Activated naive CD4-positive, alpha-beta T cell treated with anti-CD3 and anti-CD28 coated beads, Interleukin-2, amount 10 ng/mL, durations not matched to agents 7 days and 5 days (primary cell): ENCODE measurements at regions not wholly inside any gene's neighbourhood (a gene's known extent, or its start where the extent isn't known, plus 50 kb on each side); places are given as distances from the start of the nearest gene placed in this dataset.

ENCODE experiments used
- CTCF ChIA-PET: fragments of 350-600 bp; sonication (Branson Sonifier 250); formaldehyde crosslinking; loops from one replicate; lab custom pipeline; 2021; ENCODE audit warnings: antibody characterized with exemption; lab: Charles Lee
- DNase-seq: peaks from one replicate; pipeline ENCODE4 v3.0.0-alpha.2; 2020
- H3K27ac Mint-ChIP-seq: one replicate; pipeline ENCODE4 v1.8.0; 2021; ENCODE audit warnings: mild to moderate bottlenecking, moderate library complexity, mixed read lengths
- H3K27me3 Mint-ChIP-seq: one replicate; pipeline ENCODE4 v1.8.0; 2021; ENCODE audit warnings: mild to moderate bottlenecking, mixed read lengths
- H3K36me3 Mint-ChIP-seq: one replicate; pipeline ENCODE4 v1.8.0; 2021; ENCODE audit warnings: mixed read lengths
- H3K4me1 Mint-ChIP-seq: one replicate; pipeline ENCODE4 v1.8.0; 2021; ENCODE audit warnings: mixed read lengths
- H3K4me3 Mint-ChIP-seq: one replicate; pipeline ENCODE4 v1.8.0; 2021; ENCODE audit warnings: mild to moderate bottlenecking, moderate library complexity, mixed read lengths
- H3K9me3 Mint-ChIP-seq: one replicate; pipeline ENCODE4 v1.8.0; 2021; ENCODE audit warnings: mixed read lengths

GRCh38 chr22:25485626-25486545 is 78.6 kb upstream of the GRK3 start:
- CTCF ChIA-PET = no interaction called here
- H3K36me3 Mint-ChIP-seq = peaks cover 43% of the 10 kb centered on the region
- no peak overlapping the region for H3K4me3 Mint-ChIP-seq
- no peak for DNase-seq
- H3K27ac Mint-ChIP-seq = peak overlapping the region; percentile 61
- peaks cover 25% of the 10 kb centered on the region for H3K4me1 Mint-ChIP-seq
- H3K27me3 Mint-ChIP-seq = no peaks in the 10 kb centered on the region
- no peaks in the 10 kb centered on the region for H3K9me3 Mint-ChIP-seq

DNA sequence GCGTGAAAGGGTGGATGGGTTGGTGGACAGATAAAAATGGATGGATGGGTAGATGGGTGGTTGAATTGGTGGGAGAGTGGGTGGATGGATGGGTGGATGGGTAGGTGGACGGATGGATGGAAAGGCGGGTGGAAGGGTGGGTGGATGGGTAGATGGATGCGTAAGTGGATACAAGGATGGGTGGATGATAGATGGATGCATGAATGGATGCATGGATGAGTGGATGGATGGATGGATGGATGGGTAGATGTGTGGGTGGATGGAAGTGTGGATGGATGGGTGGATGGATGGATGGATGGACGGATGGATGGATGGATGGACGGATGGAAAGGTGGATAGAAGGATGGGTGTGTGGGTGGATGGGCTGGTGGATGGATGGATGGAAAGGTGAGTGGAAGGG is 77.0 kb upstream of the GRK3 start:
- Mint-ChIP-seq H3K4me1 (peaks cover 25% of the 10 kb centered on the region), H3K27ac (no peak overlapping the region), H3K9me3 (no peaks in the 10 kb centered on the region), H3K4me3 (no peak overlapping the region), H3K27me3 (no peaks in the 10 kb centered on the region), H3K36me3 (peaks cover 35% of the 10 kb centered on the region)
- CTCF ChIA-PET = interaction anchor here (0.6 kb wide), 1 partner anchor 44 kb away, joined by 3 read pairs; no protein-coding TSS in a partner anchor
- no peak for DNase-seq

- Mint-ChIP-seq H3K27me3 (no peaks in the 10 kb centered on the region), H3K27ac (no peak overlapping the region), H3K9me3 (no peaks in the 10 kb centered on the region), H3K4me1 (peaks cover 25% of the 10 kb centered on the region), H3K4me3 (no peak overlapping the region), H3K36me3 (peaks cover 34% of the 10 kb centered on the region)
- no peak for DNase-seq
- CTCF ChIA-PET = interaction anchor here (0.6 kb wide), 1 partner anchor 45 kb away, joined by 3 read pairs; no protein-coding TSS in a partner anchor
These were observed 76.0 kb upstream of the GRK3 start for GRCh38 chr22:25488244-25489020.

DNA sequence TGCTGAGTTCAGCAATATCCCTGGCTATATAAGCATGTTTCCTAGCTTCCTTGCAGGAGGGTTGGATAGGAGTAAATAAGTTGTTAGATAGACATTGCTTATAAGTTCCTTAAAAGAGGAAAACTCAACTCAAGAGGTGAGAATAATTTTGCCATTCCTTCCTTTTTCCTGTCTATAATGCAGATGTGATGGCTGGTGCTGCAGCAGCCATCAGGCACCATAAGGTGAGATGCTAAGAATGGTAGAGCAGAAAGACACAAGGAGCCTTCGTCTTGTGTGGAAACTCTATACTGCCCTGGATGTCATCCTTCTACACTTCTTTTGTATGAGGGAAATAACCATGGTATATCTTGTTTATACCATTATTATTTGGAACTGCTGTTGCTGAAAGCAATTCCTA is 74.5 kb upstream of the GRK3 start:
- DNase-seq = no peak
- H3K36me3 Mint-ChIP-seq = peaks cover 26% of the 10 kb centered on the region
- CTCF ChIA-PET = no interaction called here
- no peaks in the 10 kb centered on the region for H3K9me3 Mint-ChIP-seq
- no peak overlapping the region for H3K4me3 Mint-ChIP-seq
- H3K4me1 Mint-ChIP-seq = peaks cover 17% of the 10 kb centered on the region
- no peaks in the 10 kb centered on the region for H3K27me3 Mint-ChIP-seq
- H3K27ac Mint-ChIP-seq = no peak overlapping the region

DNA sequence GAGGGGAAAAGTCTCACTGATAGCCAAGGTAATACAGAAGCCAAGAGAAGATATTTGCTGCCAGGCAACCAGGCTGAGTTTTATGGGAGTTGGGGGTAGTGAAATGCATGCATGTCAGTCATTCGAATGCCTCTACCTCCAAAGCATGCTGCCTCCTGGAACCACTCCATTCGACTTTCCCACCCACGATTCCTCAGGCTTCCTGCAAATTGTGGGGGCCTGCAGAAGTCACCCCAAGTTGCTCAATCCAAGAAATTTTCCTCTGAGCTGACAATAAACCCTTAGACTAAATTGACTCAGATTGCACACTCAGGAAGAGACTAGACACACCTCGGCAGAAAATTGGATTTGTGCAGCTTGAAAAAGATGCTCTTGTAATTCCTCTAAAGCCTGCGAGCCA is 73.6 kb upstream of the GRK3 start:
- Mint-ChIP-seq H3K27me3 (no peaks in the 10 kb centered on the region), H3K27ac (no peak overlapping the region), H3K9me3 (no peaks in the 10 kb centered on the region), H3K4me3 (no peak overlapping the region), H3K4me1 (peaks cover 9% of the 10 kb centered on the region), H3K36me3 (peaks cover 19% of the 10 kb centered on the region)
- CTCF ChIA-PET = no interaction called here
- no peak for DNase-seq

GRCh38 chr22:25492162-25492561 is 72.3 kb upstream of the GRK3 start:
- H3K27me3 Mint-ChIP-seq = no peaks in the 10 kb centered on the region
- no peaks in the 10 kb centered on the region for H3K9me3 Mint-ChIP-seq
- peaks cover 14% of the 10 kb centered on the region for H3K36me3 Mint-ChIP-seq

DNA sequence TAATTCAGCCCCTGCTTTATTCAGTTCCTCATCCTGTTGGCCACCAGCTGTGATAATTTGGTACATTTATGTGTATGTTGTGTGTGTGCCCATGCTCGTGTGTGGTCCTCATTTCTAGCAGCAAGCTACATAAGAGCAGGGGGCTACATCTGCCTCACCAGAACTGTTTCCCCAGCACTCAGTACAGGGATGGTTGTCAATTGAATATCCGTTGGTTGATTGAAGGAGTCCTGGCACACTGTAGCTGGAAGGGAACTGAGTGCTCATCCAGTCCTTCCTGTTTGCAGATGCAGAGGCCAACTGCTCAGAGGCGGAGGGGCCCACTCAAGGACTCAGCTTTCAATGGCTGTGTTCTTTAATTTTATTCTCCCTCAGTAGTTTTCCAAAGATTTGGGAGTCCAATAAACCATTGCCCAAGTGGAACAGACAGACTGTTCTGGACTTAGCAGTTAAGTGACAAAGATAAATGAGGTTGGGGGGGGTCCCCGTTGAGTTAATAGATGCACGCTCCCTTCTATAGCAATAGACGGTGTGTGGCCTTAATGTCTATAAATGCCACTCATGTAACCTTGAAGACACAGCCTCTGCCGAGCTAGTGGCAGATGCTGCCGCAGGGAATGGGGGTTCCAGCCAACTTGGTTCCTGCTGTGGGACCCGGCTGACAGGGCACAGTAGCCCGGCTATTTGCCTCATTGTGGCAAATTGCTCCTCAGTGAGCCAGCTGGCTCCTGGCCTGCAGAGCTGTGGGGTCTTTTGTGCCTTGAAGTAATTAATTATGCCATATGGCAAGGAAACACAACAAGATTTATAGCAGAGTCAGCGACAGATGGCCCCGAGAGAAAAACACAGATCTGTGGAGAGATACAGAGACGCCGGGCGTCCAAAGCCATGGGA is 71.4 kb upstream of the GRK3 start:
- no peak for DNase-seq
- peaks cover 14% of the 10 kb centered on the region for H3K36me3 Mint-ChIP-seq
- H3K4me3 Mint-ChIP-seq = no peak overlapping the region
- CTCF ChIA-PET = no interaction called here
- H3K9me3 Mint-ChIP-seq = no peaks in the 10 kb centered on the region
- no peak overlapping the region for H3K27ac Mint-ChIP-seq
- no peaks in the 10 kb centered on the region for H3K27me3 Mint-ChIP-seq
- peaks cover 4% of the 10 kb centered on the region for H3K4me1 Mint-ChIP-seq

More at GRCh38 chr22:25492162-25492561, 72.3 kb upstream of the GRK3 start:
- Mint-ChIP-seq H3K4me1 (peaks cover 4% of the 10 kb centered on the region), H3K27ac (no peak overlapping the region), H3K4me3 (no peak overlapping the region)
- no peak for DNase-seq
- CTCF ChIA-PET = no interaction called here

- peaks cover 4% of the 10 kb centered on the region for H3K4me1 Mint-ChIP-seq
- CTCF ChIA-PET = no interaction called here
- no peak overlapping the region for H3K4me3 Mint-ChIP-seq
- H3K27me3 Mint-ChIP-seq = no peaks in the 10 kb centered on the region
- peaks cover 14% of the 10 kb centered on the region for H3K36me3 Mint-ChIP-seq
- H3K9me3 Mint-ChIP-seq = no peaks in the 10 kb centered on the region
- DNase-seq = no peak
- no peak overlapping the region for H3K27ac Mint-ChIP-seq
These were observed 70.7 kb upstream of the GRK3 start for GRCh38 chr22:25493794-25494193.

- CTCF ChIA-PET = no interaction called here
- Mint-ChIP-seq H3K27ac (no peak overlapping the region), H3K4me1 (peaks cover 4% of the 10 kb centered on the region), H3K36me3 (peaks cover 10% of the 10 kb centered on the region), H3K27me3 (no peaks in the 10 kb centered on the region), H3K4me3 (no peak overlapping the region), H3K9me3 (no peaks in the 10 kb centered on the region)
- DNase-seq = no peak
These were observed 69.7 kb upstream of the GRK3 start for GRCh38 chr22:25494774-25495173.

DNA sequence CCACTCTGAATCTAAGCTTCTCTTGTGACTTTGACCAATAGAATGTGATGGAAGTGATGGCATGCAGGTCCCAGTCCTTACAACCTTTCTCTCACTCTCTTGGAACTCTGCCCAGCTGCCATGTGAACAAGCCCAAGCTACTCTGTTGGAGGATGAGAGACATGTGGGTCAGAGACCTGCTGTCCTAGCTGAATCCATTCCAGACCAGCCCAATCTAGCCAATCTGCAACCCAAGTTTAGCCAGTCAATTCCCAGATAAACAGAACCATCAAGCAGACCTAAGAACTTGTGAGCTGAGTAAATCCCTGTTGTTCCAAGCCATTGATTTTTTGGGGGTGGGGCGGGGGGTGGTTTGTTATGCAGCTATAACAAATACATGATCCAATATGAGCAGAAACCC is 69.2 kb upstream of the GRK3 start:
- peaks cover 4% of the 10 kb centered on the region for H3K4me1 Mint-ChIP-seq
- peaks cover 5% of the 10 kb centered on the region for H3K36me3 Mint-ChIP-seq
- H3K27ac Mint-ChIP-seq = no peak overlapping the region
- H3K4me3 Mint-ChIP-seq = no peak overlapping the region
- no peaks in the 10 kb centered on the region for H3K9me3 Mint-ChIP-seq
- H3K27me3 Mint-ChIP-seq = no peaks in the 10 kb centered on the region
- no peak for DNase-seq
- CTCF ChIA-PET = no interaction called here

DNA sequence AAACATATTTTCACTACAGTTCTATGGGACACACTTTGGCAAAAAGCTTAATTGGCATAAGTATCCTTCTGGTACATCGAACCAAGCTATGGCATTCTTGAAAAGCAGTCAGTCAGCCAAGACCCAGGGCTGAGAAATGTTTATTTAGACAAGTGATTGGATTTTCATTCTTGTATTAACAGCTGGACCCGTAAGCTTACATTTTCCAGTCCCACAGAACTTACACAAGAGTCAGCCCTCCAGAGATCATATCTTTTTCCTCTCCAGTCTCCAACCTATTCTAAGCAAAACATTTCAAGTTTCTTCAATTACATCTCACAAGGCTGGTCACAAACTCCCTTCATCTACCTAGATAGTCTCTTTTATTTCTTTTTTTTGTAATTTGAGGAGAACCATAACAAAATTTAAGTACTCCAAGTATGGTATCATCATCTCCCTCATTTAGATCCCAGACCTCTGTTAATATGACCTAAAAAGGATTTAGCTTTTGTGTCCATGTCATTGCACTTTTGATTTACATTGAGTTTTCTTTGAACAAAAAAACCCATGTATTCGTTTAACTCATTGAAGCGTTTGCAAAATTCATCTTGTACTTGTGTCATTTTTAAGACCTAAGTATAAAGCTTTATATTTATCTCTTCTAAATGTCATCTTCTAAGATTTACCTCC is 67.9 kb upstream of the GRK3 start:
- CTCF ChIA-PET = no interaction called here
- Mint-ChIP-seq H3K9me3 (no peaks in the 10 kb centered on the region), H3K4me1 (peaks cover 4% of the 10 kb centered on the region), H3K27ac (no peak overlapping the region), H3K4me3 (no peak overlapping the region), H3K36me3 (peaks cover 7% of the 10 kb centered on the region), H3K27me3 (no peaks in the 10 kb centered on the region)
- no peak for DNase-seq

- Mint-ChIP-seq H3K4me3 (no peak overlapping the region), H3K4me1 (peaks cover 4% of the 10 kb centered on the region), H3K36me3 (peaks cover 7% of the 10 kb centered on the region), H3K27ac (no peak overlapping the region), H3K9me3 (no peaks in the 10 kb centered on the region), H3K27me3 (no peaks in the 10 kb centered on the region)
- CTCF ChIA-PET = no interaction called here
- DNase-seq = no peak
These were observed 67.3 kb upstream of the GRK3 start for GRCh38 chr22:25497181-25497641.

GRCh38 chr22:25497716-25498115 is 66.8 kb upstream of the GRK3 start:
- peaks cover 7% of the 10 kb centered on the region for H3K36me3 Mint-ChIP-seq
- H3K9me3 Mint-ChIP-seq = no peaks in the 10 kb centered on the region
- CTCF ChIA-PET = no interaction called here
- H3K27ac Mint-ChIP-seq = no peak overlapping the region
- H3K4me3 Mint-ChIP-seq = no peak overlapping the region
- H3K4me1 Mint-ChIP-seq = peaks cover 4% of the 10 kb centered on the region
- no peaks in the 10 kb centered on the region for H3K27me3 Mint-ChIP-seq
- no peak for DNase-seq
